ENCODE measurements at regions not wholly inside any gene's neighbourhood (a gene's known extent, or its start where the extent isn't known, plus 50 kb on each side); places are given as distances from the start of the nearest gene placed in this dataset.
"Not testable (repeated sequence)": the region's sequence is repeated elsewhere in the genome, so short reads cannot be mapped to it uniquely, and the experiment has no call there.

DNA sequence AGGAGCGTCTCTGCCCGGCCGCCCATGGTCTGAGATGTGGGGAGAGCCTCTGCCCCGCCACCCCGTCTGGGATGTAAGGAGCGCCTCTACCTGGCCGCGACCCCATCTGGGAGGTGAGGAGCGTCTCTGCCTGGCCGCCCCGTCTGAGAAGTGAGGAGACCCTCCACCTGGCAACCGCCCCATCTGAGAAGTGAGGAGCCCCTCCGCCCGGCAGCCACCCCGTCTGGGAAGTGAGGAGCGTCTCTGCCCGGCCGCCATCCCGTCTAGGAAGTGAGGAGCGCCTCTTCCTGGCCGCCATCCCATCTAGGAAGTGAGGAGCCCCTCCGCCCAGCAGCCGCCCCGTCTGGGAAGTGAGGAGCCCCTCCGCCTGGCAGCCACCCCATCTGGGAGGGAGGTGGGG lies 551.9 kb downstream of the FAM181B start:
- TF ChIP-seq POLR2A (IDR thresholded peaks at IDR 0.05; ENCODE audit: low read depth, low read length); TAF1 (IDR thresholded peaks at IDR 0.05; ENCODE audit: borderline replicate concordance, low read depth, low read length); POLR2AphosphoS5 (IDR thresholded peaks at IDR 0.05; ENCODE audit: low read depth, low read length): not testable (repeated sequence)

All from GM12892 (cell line).